GM12875 (cell line): ENCODE measurements at regions not wholly inside any gene's neighbourhood (a gene's known extent, or its start where the extent isn't known, plus 50 kb on each side); places are given as distances from the start of the nearest gene placed in this dataset.

ENCODE experiments used
- H3K4me3 ChIP-seq: one replicate; pipeline ENCODE4 v1.5.1; 2011; ENCODE audit warnings: low read depth, low read length, control low read depth
- CTCF ChIP-seq: IDR thresholded peaks from 2 replicates; pipeline ENCODE4 v1.5.1; 2011; ENCODE audit warnings: low read depth, mild to moderate bottlenecking, control low read depth, inconsistent platforms, low read length, moderate library complexity, borderline replicate concordance; ENCODE audit not compliant: insufficient read depth

GRCh38 chr6:8155259-8156012 lies 53.1 kb upstream of the EEF1E1 start:
- no peak overlapping the region for H3K4me3 ChIP-seq
- TF ChIP-seq CTCF, result no peak
